ENCODE measurements at regions not wholly inside any gene's neighbourhood (a gene's known extent, or its start where the extent isn't known, plus 50 kb on each side); places are given as distances from the start of the nearest gene placed in this dataset.

- no peak for TF ChIP-seq CTCF (IDR thresholded peaks at IDR 0.05)
- TF ChIP-seq POLR2A (IDR thresholded peaks at IDR 0.05) = no peak
These were observed 277.8 kb upstream of the ADRA1B start for GRCh38 chr5:159638481-159638880.
